ENCODE measurements at regions not wholly inside any gene's neighbourhood (a gene's known extent, or its start where the extent isn't known, plus 50 kb on each side); places are given as distances from the start of the nearest gene placed in this dataset.
"Not testable (repeated sequence)": the region's sequence is repeated elsewhere in the genome, so short reads cannot be mapped to it uniquely, and the experiment has no call there.

DNA sequence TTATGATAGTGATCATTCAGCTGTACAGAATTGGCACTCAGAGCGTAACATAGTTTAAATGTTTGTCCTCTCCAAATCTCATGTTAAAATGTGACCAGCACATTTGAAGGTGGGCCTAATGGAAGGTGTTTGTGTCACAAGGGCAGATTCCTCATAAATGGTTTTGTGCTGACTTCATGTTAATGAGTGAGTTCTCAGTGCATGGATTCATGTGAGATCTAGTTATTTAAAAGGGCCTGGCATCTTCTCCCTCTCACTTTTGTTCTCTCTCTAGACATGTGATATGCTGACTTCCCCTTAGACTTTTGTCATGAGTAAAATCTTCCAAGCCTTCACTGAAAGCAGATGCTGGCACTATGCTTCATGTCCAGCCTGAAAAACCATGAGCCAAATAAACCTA is 452.4 kb upstream of the PTCHD4 start:
- peaks cover 2 to 12% of the 10 kb centered on the region in 2 donors for H3K9me3 Mint-ChIP-seq
- H3K27ac Mint-ChIP-seq: no peak overlapping the region
- no peak for DNase-seq (ENCODE audit: low spot score in 2 of 2)
- ATAC-seq: no peak
- no peaks in the 10 kb centered on the region for H3K36me3 Mint-ChIP-seq

DNA sequence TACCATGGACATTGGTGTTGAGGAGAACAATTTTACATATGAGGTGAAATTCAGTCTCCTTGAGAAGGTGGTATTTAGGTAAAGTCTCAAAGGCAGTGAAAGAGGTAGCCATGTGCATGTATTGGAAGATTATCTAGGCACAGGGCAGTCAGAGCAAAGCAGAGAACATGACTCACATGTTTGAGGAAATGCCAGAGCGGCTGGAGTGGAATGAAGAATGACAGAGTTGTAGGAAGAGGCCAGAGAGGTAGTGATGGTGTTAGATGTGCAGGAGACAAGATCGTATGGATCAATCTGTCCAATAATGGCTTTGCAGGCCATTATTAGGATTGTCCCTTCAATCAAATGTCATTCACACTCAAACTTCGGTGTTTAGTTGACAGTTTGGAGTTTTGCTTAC is 449.4 kb upstream of the PTCHD4 start:
- Mint-ChIP-seq H3K27ac (no peak overlapping the region), H3K36me3 (no peaks in the 10 kb centered on the region), H3K9me3 (peaks cover 0 to 18% of the 10 kb centered on the region in 2 donors)
- DNase-seq (ENCODE audit: low spot score in 2 of 2) (no peak), ATAC-seq (no peak)

DNA sequence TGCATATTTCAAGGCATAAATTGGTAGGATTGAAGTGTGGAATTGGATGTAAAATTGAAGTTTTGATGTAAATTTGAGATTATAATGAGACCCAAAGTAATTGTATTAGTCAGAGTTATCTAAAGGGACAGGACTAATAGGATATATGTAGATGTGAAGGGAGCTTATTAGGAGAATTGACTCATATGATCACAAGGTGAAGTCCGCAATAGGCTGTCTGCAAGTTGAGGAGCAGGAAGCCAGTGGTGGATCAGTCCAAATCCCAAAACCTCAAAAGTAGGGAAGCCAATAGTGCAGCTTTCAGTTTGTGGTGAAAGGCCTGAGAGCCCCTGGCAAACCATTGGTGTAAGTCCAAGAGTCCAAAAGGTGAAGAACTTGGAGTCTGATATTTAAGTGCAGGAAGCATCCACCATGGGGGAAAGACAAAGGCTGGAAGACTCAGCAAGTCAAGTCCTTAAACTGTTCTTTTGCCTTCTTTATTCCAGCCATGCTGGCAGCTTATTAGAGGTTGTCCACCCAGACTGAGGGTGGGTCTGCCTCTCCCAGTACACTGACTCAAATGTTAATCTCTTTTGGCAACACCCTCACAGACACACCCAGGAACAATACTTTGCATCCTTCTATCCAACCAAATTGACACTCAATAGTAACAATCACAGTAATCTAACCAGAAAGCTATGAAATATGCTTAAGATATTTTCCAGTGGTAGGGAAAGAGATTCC is 442.6 kb upstream of the PTCHD4 start:
- no peak for ATAC-seq
- peaks cover 3 to 12% of the 10 kb centered on the region in 2 donors for H3K9me3 Mint-ChIP-seq
- H3K36me3 Mint-ChIP-seq: no peaks in the 10 kb centered on the region
- DNase-seq (ENCODE audit: low spot score in 2 of 2): no peak
- no peak overlapping the region for H3K27ac Mint-ChIP-seq

DNA sequence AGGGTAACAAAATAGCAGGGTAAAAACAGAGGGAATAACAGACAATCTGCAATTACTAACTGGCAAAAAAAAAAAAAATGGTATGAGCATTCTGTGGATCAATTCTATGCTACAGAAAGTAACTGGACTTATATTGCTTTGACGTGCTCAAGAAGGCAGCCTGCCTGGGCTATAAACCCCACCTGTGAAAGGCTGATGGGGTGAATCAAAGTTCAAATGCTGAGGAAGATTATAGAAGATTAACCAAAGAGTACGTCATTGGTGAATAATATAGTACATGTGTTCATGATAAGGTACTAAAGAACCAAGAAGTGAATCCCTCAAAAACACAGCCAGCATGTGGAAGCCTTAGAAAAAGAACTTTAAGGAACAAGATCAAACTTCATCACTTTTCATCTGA is 441.9 kb upstream of the PTCHD4 start:
- no peak for DNase-seq (ENCODE audit: low spot score in 2 of 2)
- no peak for ATAC-seq
- H3K36me3 Mint-ChIP-seq: no peaks in the 10 kb centered on the region
- H3K9me3 Mint-ChIP-seq: peaks cover 3 to 9% of the 10 kb centered on the region in 2 donors
- no peak overlapping the region for H3K27ac Mint-ChIP-seq

DNA sequence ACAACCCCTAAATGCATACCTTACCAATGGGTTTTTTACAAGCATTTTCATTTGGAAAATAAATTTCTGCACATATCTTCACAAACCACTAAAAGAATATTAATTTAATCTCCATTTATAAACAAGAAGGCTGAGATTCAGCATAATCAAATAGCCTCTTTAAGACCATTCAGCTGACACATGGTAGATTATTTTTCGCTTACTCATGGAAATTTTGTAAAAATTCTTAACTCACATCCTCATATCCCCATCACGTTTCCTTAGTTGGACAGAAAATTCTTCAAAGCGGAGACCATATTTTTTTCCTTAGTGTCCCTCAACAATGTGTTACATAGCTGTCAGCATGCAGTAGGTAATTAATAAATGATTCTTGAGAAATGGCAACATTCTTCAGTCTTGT is 439.6 kb upstream of the PTCHD4 start:
- ATAC-seq: no peak
- Mint-ChIP-seq H3K36me3 (no peaks in the 10 kb centered on the region), H3K9me3 (peaks cover 3 to 5% of the 10 kb centered on the region in 2 donors), H3K27ac (no peak overlapping the region)
- DNase-seq (ENCODE audit: low spot score in 2 of 2): no peak

DNA sequence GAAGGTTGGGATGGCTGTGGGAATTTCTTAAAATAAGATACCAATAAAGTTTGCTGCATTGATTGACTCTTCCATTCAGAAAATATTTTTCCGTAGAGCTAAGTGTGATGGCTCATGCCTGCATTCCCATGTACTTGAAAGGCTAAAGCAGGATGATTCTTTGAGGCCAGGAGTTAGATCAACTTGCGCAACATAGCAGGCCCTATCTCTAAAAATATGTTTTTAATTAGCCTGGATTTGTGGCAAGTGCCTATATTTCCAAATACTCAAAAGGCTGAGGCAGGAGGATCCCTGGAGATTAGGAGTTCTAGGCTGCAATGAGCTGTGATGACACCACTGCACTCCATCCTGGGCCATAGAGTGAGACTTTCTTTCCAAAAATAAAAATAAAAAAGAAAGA is 431.2 kb upstream of the PTCHD4 start:
- H3K27ac Mint-ChIP-seq: no peak overlapping the region
- no peaks in the 10 kb centered on the region for H3K36me3 Mint-ChIP-seq
- no peak for DNase-seq (ENCODE audit: low spot score in 2 of 2)
- no peak for ATAC-seq
- H3K9me3 Mint-ChIP-seq: peaks cover 9 to 15% of the 10 kb centered on the region in 2 donors

DNA sequence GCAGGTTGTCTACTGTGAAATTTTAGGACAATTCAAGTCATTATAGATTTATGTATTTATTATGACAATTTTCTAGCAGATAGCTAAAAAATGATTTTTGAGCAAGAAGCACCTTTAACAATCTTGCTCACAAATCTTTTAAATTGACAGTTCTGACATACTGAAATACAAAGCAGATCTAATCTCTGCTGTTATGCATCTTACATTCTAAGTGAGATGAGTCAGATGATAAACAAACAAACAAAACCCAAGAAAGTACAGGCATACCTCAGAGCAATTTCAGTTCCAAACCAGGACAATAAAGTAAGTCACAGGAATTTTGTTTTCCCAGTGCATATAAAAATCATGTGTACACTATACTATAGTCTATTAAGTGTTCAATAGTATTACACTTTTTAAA is 430.7 kb upstream of the PTCHD4 start:
- DNase-seq (ENCODE audit: low spot score in 2 of 2) (no peak), ATAC-seq (no peak)
- Mint-ChIP-seq H3K9me3 (peaks cover 9 to 15% of the 10 kb centered on the region in 2 donors), H3K36me3 (no peaks in the 10 kb centered on the region), H3K27ac (no peak overlapping the region)

DNA sequence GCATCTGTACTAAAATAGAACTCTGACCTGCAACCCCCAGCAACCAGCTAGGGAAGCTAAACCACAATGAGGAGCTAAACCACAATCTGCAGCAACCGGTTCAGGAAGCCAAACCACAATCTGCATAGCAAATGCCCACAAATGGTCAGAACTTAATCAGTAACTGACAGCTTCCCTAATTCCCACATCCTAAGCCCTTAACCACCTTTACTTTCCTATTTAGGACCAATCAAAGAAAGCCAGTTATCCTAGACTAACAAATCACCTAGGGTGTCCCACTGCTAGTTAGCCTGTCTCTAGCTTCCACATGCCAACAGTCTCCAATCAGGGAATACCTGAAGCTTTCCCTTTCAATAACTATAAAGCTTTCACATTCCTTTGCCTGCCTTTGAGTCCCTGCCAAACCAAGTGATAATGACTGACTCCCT is 424.6 kb upstream of the PTCHD4 start:
- H3K27ac Mint-ChIP-seq: no peak overlapping the region
- no peaks in the 10 kb centered on the region for H3K36me3 Mint-ChIP-seq
- DNase-seq (ENCODE audit: low spot score in 2 of 2): no peak
- H3K9me3 Mint-ChIP-seq: no peaks in the 10 kb centered on the region
- no peak for ATAC-seq

DNA sequence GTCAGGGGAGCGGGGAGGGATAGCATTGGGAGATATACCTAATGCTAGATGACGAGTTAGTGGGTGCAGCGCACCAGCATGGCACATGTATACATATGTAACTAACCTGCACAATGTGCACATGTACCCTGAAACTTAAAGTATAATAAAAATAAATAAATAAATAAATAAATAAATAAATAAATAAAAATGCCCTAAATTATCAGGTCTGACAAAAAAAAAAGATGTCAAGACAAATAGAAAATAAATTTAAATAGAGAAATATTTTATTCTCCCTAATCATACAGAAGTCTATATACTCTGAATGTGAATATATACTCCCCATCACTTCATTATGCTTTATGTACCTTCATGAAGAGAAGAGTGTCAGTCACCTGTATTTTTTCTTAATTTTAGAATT is 420.0 kb upstream of the PTCHD4 start:
- not testable (repeated sequence) for H3K36me3 Mint-ChIP-seq; DNase-seq (ENCODE audit: low spot score in 2 of 2); ATAC-seq

DNA sequence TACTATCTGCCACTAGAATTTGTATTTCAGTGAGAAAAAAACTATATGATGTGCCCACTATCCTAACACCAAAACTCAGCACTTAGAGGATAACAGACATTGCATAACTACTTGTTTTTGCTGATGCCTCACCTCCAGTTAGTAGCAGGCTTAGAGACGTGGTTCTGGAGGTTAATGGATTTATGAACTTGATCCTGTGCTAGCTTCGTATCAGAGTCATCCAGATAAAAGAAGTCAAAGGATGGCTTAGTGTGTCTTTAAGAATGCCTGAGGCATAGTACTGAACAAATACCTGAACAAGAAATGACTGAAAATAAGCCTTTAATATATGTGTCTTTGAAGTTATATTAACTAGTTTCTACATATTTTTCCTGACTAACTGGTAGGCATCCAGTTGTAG is 414.9 kb upstream of the PTCHD4 start:
- Mint-ChIP-seq H3K36me3 (no peaks in the 10 kb centered on the region), H3K27ac (no peak overlapping the region), H3K9me3 (peaks cover 7 to 9% of the 10 kb centered on the region in 2 donors)
- DNase-seq (ENCODE audit: low spot score in 2 of 2) (no peak), ATAC-seq (no peak)

More for the DNA sequence above, 420.0 kb upstream of the PTCHD4 start:
- H3K27ac Mint-ChIP-seq, H3K9me3 Mint-ChIP-seq: not testable (repeated sequence)

DNA sequence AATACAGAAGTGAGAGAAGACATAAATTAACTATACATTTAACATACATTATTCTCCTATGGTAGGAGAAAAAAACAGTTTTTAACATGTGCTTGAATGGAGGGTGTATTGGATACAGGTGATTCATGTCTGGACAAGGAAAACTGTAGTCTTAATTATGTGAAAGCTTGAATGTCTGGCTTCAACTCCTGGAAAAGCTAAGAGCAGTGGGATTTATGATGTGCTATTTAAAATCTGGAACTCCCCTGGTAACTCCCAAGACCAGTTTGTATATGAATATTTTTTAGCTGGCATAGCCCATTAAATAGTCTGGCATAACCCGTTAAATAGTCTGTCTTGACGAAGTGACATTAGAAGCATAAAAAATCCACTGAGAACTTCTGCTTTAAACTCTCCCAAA is 410.0 kb upstream of the PTCHD4 start:
- Mint-ChIP-seq H3K9me3 (peaks cover 0 to 15% of the 10 kb centered on the region in 2 donors), H3K36me3 (no peaks in the 10 kb centered on the region), H3K27ac (no peak overlapping the region)
- DNase-seq (ENCODE audit: low spot score in 2 of 2) (no peak), ATAC-seq (no peak)

DNA sequence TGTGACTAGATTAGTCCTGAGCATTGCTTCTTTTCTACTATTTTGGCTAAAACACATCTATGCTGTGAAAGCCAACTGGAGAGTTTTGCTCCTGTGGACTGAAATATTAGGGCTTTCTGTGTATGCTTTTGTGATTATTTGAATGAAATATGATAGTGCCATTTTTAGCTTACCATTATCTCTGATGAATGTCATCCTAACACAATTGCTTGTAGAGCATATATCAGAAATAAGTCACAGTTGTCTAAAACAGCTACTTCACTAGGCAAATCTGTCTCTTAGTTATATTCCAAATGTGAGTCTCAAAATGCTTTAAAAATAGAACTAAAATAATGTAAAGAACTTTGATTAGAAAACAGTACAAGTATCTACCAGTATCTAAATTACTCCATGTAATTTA is 401.4 kb upstream of the PTCHD4 start:
- ATAC-seq (no peak), DNase-seq (ENCODE audit: low spot score in 2 of 2) (no peak)
- Mint-ChIP-seq H3K36me3 (no peaks in the 10 kb centered on the region), H3K9me3 (peaks cover 5 to 11% of the 10 kb centered on the region in 2 donors), H3K27ac (no peak overlapping the region)

DNA sequence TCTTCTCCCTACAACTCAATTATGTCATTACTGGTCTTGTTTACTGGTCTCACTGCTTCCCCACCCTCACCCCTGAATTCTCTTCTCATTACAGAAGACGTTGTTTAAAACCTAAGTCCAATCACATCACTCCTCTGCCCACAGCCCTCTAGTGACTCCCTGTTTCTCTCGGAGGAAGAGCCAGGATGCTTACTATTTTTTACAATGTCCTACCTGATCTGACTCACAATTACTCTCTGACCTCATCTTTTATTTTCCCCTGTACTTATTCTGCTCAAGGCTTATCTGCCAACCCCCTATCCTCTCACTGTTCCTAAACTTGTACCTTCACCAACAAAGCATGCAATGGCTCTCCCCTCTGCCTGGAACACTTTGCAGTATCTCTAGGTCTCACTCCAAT is 400.4 kb upstream of the PTCHD4 start:
- Mint-ChIP-seq H3K9me3 (peaks cover 5 to 17% of the 10 kb centered on the region in 2 donors), H3K27ac (no peak overlapping the region), H3K36me3 (no peaks in the 10 kb centered on the region)
- no peak for DNase-seq (ENCODE audit: low spot score in 2 of 2)
- no peak for ATAC-seq

DNA sequence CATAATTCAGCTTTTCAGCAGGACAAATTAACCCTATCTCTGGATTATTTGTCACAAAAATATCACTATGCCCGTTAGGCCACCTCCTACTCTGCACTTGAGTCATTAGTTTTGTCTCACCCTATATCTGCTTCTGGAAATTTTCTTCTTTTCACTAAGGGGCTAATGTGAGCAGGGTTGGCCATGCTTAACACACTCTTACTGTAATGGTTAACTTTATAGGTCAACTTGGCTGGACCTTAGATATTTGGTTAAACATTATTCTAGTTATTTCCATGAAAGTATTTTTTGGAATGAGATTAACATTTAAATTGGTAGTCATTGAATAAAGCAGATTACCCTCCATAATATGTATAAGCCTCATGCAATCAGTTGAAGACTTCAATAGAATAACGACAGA is 394.6 kb upstream of the PTCHD4 start:
- H3K9me3 Mint-ChIP-seq: peaks cover 7 to 21% of the 10 kb centered on the region in 2 donors

DNA sequence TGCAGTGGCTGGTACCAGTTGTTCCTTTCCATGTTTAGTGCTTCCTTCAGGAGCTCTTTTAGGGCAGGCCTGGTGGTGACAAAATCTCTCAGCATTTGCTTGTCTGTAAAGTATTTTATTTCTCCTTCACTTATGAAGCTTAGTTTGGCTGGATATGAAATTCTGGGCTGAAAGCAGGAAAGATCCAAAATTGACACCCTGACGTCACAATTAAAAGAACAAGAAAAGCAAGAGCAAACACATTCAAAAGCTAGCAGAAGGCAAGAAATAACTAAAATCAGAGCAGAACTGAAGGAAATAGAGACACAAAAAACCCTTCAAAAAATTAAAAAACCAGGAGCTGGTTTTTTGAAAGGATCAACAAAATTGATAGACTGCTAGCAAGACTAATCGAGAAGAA is 382.4 kb upstream of the PTCHD4 start:
- H3K9me3 Mint-ChIP-seq: peaks cover 19 to 23% of the 10 kb centered on the region in 2 donors
- H3K36me3 Mint-ChIP-seq; DNase-seq (ENCODE audit: low spot score in 2 of 2); ATAC-seq; H3K27ac Mint-ChIP-seq: not testable (repeated sequence)

More for the DNA sequence above, 394.6 kb upstream of the PTCHD4 start:
- Mint-ChIP-seq H3K27ac (no peak overlapping the region), H3K36me3 (peaks cover 0 to 6% of the 10 kb centered on the region in 2 donors)
- ATAC-seq (no peak), DNase-seq (ENCODE audit: low spot score in 2 of 2) (no peak)

DNA sequence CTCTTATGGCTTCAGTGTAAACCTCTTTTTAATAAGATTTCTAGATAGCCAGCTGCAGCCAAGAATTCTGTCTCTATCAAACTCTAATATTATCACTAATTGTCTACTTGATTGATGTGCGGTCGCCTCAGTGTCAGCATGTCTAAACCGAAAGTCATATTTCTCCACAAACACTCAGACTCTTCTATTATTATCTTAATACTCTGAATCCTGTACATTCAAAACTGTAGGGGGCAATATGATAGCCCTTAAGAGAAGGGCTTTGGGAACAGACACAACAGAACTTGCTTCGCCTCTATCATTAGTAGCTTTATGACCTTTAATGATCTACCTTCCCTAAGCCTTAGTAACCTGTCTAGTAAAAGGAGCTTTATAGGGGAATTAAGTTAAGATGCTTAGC is 379.7 kb upstream of the PTCHD4 start:
- peaks cover 21 to 22% of the 10 kb centered on the region in 2 donors for H3K9me3 Mint-ChIP-seq
- ATAC-seq: no peak

DNA sequence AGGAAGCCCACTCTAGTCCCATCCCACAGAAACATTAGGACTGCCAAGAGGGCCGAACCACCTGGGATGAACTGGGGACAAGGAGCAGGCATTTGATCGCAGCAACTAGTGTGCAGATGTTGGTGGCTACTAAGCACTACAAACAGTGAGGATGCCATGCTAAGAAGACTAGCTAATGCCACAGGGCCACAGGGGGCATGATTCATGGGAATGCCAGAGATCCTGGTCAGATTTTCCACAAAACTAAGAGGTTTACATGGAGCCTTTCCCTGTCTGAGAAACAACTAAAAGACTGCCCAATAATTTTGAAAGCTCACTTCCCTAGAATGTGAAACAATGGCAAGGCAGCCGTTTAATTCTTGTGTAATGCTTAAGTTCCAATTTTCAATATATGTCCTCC is 375.9 kb upstream of the PTCHD4 start:
- H3K27ac Mint-ChIP-seq: no peak overlapping the region
- DNase-seq (ENCODE audit: low spot score in 2 of 2) (no peak), ATAC-seq (no peak)
- peaks cover 17 to 26% of the 10 kb centered on the region in 2 donors for H3K9me3 Mint-ChIP-seq
- H3K36me3 Mint-ChIP-seq: peaks cover 0 to 4% of the 10 kb centered on the region in 2 donors

More for the DNA sequence above, 379.7 kb upstream of the PTCHD4 start:
- no peak overlapping the region for H3K27ac Mint-ChIP-seq
- DNase-seq (ENCODE audit: low spot score in 2 of 2): no peak
- H3K36me3 Mint-ChIP-seq: peaks cover 0 to 8% of the 10 kb centered on the region in 2 donors

DNA sequence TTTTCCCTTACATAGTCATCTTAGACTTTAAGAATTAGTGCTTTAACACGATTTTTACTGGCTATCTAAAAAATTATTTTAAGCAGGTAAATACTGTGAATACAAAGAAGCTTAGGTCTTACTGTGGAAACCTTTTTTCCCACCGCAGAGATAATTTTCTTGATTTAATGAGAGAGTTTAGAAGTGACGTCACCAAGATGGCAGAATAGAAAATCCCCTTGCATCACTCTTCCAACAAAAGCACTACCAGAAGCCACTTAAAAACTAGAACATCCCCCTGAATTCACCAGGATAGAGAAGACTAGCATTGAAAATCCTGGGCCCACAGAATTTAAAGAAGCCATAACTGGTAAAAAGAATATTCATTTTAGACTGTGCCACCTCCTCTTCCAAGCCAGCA is 375.4 kb upstream of the PTCHD4 start:
- H3K36me3 Mint-ChIP-seq: peaks cover 0 to 5% of the 10 kb centered on the region in 2 donors
- ATAC-seq (no peak), DNase-seq (ENCODE audit: low spot score in 2 of 2) (no peak)
- H3K27ac Mint-ChIP-seq: no peak overlapping the region
- peaks cover 13 to 23% of the 10 kb centered on the region in 2 donors for H3K9me3 Mint-ChIP-seq

Data from activated naive CD4-positive, alpha-beta T cell treated with anti-CD3 and anti-CD28 coated beads, Interleukin-2, amount 50 U/mL, for 72 hours (primary cell).